AG04449 (cell line): ENCODE measurements at regions not wholly inside any gene's neighbourhood (a gene's known extent, or its start where the extent isn't known, plus 50 kb on each side); places are given as distances from the start of the nearest gene placed in this dataset.

ENCODE experiments used
- CTCF ChIA-PET: fragments of 350-600 bp; formaldehyde crosslinking; extraction: SDS; loops from one replicate; lab custom pipeline; 2021; ENCODE audit warnings: antibody characterized with exemption; lab: Yijun Ruan, JAX
- POLR2A ChIA-PET: fragments of 400-600, 350-600 bp; formaldehyde crosslinking; extraction: SDS; loops from one replicate; lab custom pipeline; 2020; ENCODE audit warnings: antibody characterized with exemption, inconsistent platforms; lab: Yijun Ruan, JAX
- DNase-seq: peaks from one replicate; pipeline ENCODE4 v3.0.0-alpha.2; 2010; ENCODE audit warnings: low read depth, low spot score
- H3K4me3 ChIP-seq: 2 replicates; pipeline ENCODE4 v1.5.1; 2011; ENCODE audit warnings: low read depth, mild to moderate bottlenecking, control low read depth, low read length
- TF ChIP-seq, protein P1 (sequence below): IDR thresholded peaks from one replicate; pipeline ENCODE4 v1.5.1; 2011; ENCODE audit warnings: mild to moderate bottlenecking, moderate library complexity, low read length, control low read depth, inconsistent platforms; ENCODE audit not compliant: insufficient read depth; ENCODE audit errors: missing control alignments

DNA sequence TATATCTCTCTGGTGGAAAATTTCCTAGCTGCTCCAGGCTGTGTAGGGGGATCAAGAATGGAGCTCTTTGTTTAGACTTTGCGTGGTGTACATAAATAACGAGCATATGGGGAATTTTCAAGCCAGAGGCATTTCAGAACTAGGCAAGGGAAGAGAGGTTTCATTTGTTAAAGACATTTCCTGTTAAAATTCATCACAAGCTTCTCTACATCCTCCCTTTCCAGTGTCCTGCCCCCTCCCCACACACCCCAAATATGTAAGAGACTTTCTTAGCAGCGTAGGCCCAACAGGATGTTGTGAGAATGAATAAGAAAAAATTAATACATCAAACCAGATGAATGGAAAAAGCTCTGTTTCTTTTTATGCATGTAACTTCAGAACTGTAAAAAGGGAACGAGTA is 150.3 kb downstream of the GPBP1 start:
- no peak overlapping the region for H3K4me3 ChIP-seq
- no peak for DNase-seq
- POLR2A ChIA-PET = no interaction called here
- TF ChIP-seq, protein P1, sequence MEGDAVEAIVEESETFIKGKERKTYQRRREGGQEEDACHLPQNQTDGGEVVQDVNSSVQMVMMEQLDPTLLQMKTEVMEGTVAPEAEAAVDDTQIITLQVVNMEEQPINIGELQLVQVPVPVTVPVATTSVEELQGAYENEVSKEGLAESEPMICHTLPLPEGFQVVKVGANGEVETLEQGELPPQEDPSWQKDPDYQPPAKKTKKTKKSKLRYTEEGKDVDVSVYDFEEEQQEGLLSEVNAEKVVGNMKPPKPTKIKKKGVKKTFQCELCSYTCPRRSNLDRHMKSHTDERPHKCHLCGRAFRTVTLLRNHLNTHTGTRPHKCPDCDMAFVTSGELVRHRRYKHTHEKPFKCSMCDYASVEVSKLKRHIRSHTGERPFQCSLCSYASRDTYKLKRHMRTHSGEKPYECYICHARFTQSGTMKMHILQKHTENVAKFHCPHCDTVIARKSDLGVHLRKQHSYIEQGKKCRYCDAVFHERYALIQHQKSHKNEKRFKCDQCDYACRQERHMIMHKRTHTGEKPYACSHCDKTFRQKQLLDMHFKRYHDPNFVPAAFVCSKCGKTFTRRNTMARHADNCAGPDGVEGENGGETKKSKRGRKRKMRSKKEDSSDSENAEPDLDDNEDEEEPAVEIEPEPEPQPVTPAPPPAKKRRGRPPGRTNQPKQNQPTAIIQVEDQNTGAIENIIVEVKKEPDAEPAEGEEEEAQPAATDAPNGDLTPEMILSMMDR = no peak
- CTCF ChIA-PET = interaction anchor here (1.0 to 1.7 kb wide), 4 partner anchors 10 to 1137 kb away, joined by 3 to 5 read pairs (median 4); no protein-coding TSS in a partner anchor

DNA sequence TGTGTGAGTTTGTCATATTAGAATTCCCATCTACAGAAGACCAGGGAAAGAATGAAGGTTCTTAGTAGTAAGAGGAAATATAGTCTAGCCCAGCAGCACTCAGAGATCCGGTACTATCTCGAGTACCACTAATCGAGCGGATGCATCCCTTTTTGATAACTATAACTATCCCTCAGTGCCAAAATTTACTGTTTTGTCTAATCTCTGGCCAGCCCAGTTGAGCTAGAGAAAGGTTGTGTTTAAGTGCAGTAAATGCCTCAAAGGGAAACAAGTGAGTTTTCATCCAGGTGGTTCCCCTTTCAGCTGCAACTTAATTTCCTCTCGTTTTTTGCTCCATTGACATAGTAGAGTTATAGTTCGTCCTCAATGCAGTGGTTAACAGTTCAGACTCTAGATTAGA is 146.7 kb downstream of the GPBP1 start:
- TF ChIP-seq, protein P1 = no peak
- POLR2A ChIA-PET = no interaction called here
- no peak for DNase-seq
- CTCF ChIA-PET = interaction anchor here (1.0 kb wide), 1 partner anchor 18 kb away, joined by 4 read pairs; no protein-coding TSS in a partner anchor
- H3K4me3 ChIP-seq = no peak overlapping the region

DNA sequence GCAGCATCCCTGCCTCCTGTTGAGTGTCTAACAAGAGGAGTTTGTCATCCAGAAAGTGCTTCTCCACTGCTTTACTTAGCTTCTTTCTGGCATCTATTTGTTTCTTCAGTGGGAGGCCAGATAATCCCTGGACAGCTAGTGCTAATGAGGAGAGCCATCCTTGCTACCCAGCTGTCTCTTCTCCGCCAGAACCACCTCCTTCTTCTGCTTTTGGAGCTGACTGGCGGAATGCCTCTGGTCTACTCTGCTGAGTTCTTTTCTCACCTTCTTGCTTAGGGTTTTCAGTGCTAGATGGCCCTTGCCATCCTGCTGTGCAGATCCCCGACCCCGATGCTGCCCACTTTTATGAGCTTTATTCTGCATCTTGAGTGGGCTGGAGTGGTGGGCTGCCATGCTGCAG is 145.8 kb downstream of the GPBP1 start:
- H3K4me3 ChIP-seq = no peak overlapping the region
- CTCF ChIA-PET = no interaction called here
- TF ChIP-seq, protein P1 = no peak
- POLR2A ChIA-PET = no interaction called here
- no peak for DNase-seq

DNA sequence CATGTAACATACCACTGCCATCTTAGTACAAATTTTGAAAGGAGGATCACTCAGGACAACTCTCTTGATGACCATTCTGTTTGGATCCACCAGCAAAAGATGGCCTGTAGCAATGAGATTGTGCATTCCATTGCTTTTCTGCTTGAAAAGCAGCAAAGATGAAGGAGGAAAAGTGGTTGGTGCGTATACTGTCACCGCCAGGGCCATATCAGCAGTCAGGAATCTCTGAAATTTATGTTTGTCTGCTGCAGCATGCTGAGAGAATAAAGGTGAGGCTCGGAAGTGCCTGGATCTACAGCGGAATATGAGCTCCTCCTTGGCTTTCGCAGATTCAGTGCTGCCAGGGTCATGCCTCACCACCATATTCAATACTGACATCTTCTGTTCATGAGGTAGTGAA is 144.4 kb downstream of the GPBP1 start:
- ChIA-PET POLR2A (no interaction called here), CTCF (interaction anchor here (0.9 to 2.0 kb wide), 4 partner anchors 15 to 1144 kb away, joined by 3 to 11 read pairs (median 3); no protein-coding TSS in a partner anchor)
- no peak overlapping the region for H3K4me3 ChIP-seq
- DNase-seq = no peak
- TF ChIP-seq, protein P1 = no peak

DNA sequence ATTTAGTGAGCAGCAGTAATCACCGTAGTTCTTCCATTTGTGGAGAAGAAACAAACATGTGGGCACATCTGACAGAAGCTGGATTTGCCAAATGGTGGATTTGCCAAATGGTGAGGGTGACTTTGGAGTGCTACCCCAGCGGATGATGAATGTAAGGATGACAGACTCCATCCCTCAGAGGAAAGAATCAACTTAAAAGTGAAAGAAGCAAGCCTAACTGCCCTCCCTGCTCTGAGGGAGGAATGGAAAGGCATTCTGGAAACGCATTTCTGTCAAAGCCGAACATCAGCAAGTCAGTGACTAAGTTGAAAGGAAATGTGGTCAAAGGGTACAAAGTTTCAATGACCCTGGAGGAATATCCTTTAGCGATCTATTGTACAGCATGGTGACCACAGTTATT is 143.5 kb downstream of the GPBP1 start:
- ChIA-PET CTCF (interaction anchor here (0.9 to 2.0 kb wide), 6 partner anchors 12 to 1145 kb away, joined by 3 to 11 read pairs (median 3); no protein-coding TSS in a partner anchor), POLR2A (no interaction called here)
- H3K4me3 ChIP-seq = no peak overlapping the region
- DNase-seq = no peak
- TF ChIP-seq, protein P1 = no peak

DNA sequence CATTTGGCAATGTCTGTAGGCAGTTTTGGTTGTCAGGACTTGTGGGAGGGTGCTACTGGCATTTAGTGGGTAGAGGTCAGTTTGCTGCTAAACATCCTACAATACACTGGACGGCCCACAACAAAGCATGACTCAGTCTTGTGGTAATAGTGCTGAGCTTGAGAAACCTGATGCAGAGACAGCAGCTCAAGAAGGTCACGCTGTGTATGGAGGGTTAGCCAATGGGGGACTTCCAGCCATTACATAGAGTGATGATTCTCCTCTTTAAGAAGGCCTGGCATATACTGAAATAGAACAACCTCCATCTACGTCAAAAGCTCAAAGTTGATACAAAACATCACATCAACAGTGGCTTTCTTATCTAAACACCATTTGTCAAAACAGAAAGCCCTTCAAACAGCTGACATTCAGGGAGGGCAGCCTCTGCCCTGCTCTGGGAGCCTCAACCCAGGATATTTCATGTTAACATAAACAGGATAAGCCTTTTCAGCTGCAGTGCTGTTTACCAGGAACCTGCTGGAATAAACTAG is 143.0 kb downstream of the GPBP1 start:
- DNase-seq = peak; percentile 71
- ChIA-PET CTCF (interaction anchor here (0.9 to 2.0 kb wide), 6 partner anchors 13 to 1146 kb away, joined by 3 to 11 read pairs (median 3); no protein-coding TSS in a partner anchor), POLR2A (interaction anchor here (0.7 kb wide), 1 partner anchor 92 kb away, joined by 3 read pairs; no protein-coding TSS in a partner anchor)
- no peak overlapping the region for H3K4me3 ChIP-seq
- TF ChIP-seq, protein P1 = no peak
